K562 (cell line): ENCODE measurements at regions not wholly inside any gene's neighbourhood (a gene's known extent, or its start where the extent isn't known, plus 50 kb on each side); places are given as distances from the start of the nearest gene placed in this dataset.

Source experiments
- ATAC-seq: fragments of 200-7000 bp; cut with Tn5 transposase; 3 replicates; pipeline ENCODE4 v1.9.1; 2020; ENCODE audit warnings: moderate library complexity
- BruUV-seq: library from RNA; stranded (reverse); fragments of 400-500 nt; replicated peaks from 2 replicates; lab custom pipeline; 2021; lab: Mats Ljungman, UMichigan
- CTCF ChIA-PET: fragments of 300-600 bp; formaldehyde crosslinking; extraction: SDS; loops from one replicate; lab custom pipeline; 2021; ENCODE audit warnings: low intra/inter-chr PET ratio; lab: Yijun Ruan, JAX
- POLR2A ChIA-PET: fragments of 300-600, 350-650 bp; sonication (Branson Sonifier 250); formaldehyde crosslinking; extraction: SDS; loops from one replicate; lab custom pipeline; 2021; ENCODE audit warnings: antibody characterized with exemption, inconsistent platforms; lab: Yijun Ruan, JAX
- DNase-seq, 4 experiments: peaks; one replicate each; pipeline versions ENCODE4 v3.0.0 to v3.0.0-alpha.2; 2011 to 2018; ENCODE audit warnings: low spot score in 3 of 4, mixed read lengths in 3 of 4; ENCODE audit errors: extremely low read depth in 1 of 4
- FAIRE-seq: peaks from 2 replicates; lab custom pipeline; 2011; peaks lifted over from hg19 to GRCh38; lab: Jason Lieb, UNC
- H2AFZ ChIP-seq: 2 replicates; pipeline ENCODE4 v1.6.0; 2011; ENCODE audit warnings: low read depth, low read length, control low read depth, inconsistent platforms
- H3K27ac ChIP-seq: fragments of 200-600 bp; 3 replicates; pipeline ENCODE4 v1.8.0; 2011; ENCODE audit warnings: low read depth, mild to moderate bottlenecking, control low read depth, inconsistent platforms, low read length, moderate library complexity, mixed read lengths; ENCODE audit errors: extremely low read depth
- H3K27me3 ChIP-seq, 2 experiments: fragments of 300-600 bp in 1 of 2; 2 replicates in 1 of 2; 3 replicates in 1 of 2; pipeline versions ENCODE4 v1.6.0 to v1.8.0; 2011; ENCODE audit warnings: inconsistent platforms in 2 of 2, low read length in 2 of 2, mild to moderate bottlenecking in 1 of 2, mixed read lengths in 1 of 2, moderate library complexity in 1 of 2; ENCODE audit not compliant: control insufficient read depth in 2 of 2, insufficient read depth in 2 of 2
- H3K36me3 ChIP-seq: fragments of 300-600 bp; 3 replicates; pipeline ENCODE4 v1.8.0; 2011; ENCODE audit warnings: mild to moderate bottlenecking, low read length, inconsistent platforms; ENCODE audit not compliant: control insufficient read depth, insufficient read depth
- H3K4me1 ChIP-seq, 2 experiments: fragments of 200-600 bp in 1 of 2; replicated peaks in 1 of 2; 2 replicates in 1 of 2; 3 replicates in 1 of 2; pipeline versions ENCODE4 v1.5.1 to v1.8.0; 2011; ENCODE audit warnings: inconsistent platforms in 2 of 2, low read length in 2 of 2, mild to moderate bottlenecking in 1 of 2, mixed read lengths in 1 of 2, moderate library complexity in 1 of 2; ENCODE audit not compliant: control insufficient read depth in 2 of 2, insufficient read depth in 2 of 2
- H3K4me2 ChIP-seq: 2 replicates; pipeline ENCODE4 v1.6.1; 2011; ENCODE audit warnings: low read length, control low read depth, inconsistent platforms, mixed read lengths; ENCODE audit not compliant: insufficient read depth
- H3K4me3 ChIP-seq: fragments of 200-600 bp; sonication (generic), shearing (Covaris generic); 2 replicates; pipeline ENCODE4 v1.5.1; 2016; ENCODE audit warnings: control low read depth, inconsistent platforms
- H3K79me2 ChIP-seq: fragments of 200-600 bp; 3 replicates; pipeline ENCODE4 v1.8.0; 2011; ENCODE audit warnings: low read length, inconsistent platforms; ENCODE audit not compliant: control insufficient read depth, insufficient read depth
- H3K9ac ChIP-seq, 2 experiments: 2 replicates each; pipeline versions ENCODE4 v1.6.0 to v1.6.1; 2011; ENCODE audit warnings: low read depth in 2 of 2, low read length in 2 of 2, control low read depth in 1 of 2, inconsistent platforms in 1 of 2, mild to moderate bottlenecking in 1 of 2, mixed read lengths in 1 of 2; ENCODE audit not compliant: insufficient read depth in 1 of 2
- H3K9me1 ChIP-seq: one replicate; pipeline ENCODE4 v1.6.0; 2011; ENCODE audit warnings: inconsistent platforms, mild to moderate bottlenecking, low read length, moderate library complexity; ENCODE audit not compliant: control insufficient read depth, insufficient read depth
- H3K9me3 ChIP-seq: replicated peaks from 2 replicates; pipeline ENCODE4 v1.5.1; 2011; ENCODE audit warnings: low read depth, low read length, inconsistent platforms; ENCODE audit not compliant: control insufficient read depth, insufficient read depth
- H4K20me1 ChIP-seq: replicated peaks from 2 replicates; pipeline ENCODE4 v1.6.1; 2011; ENCODE audit warnings: low read length, inconsistent platforms, mixed read lengths; ENCODE audit not compliant: control insufficient read depth, insufficient read depth
- ATF2 ChIP-seq: sonication (generic); formaldehyde crosslinking; IDR thresholded peaks from 2 replicates; pipeline ENCODE4 v1.8.1; 2022; ENCODE audit warnings: missing genetic modification reagents
- IRF2 ChIP-seq: sonication (generic); formaldehyde crosslinking; IDR thresholded peaks from 2 replicates; pipeline ENCODE4 v1.8.1; 2022; ENCODE audit warnings: mild to moderate bottlenecking, missing genetic modification reagents
- MAX ChIP-seq: sonication (generic); formaldehyde crosslinking; IDR thresholded peaks from 2 replicates; pipeline ENCODE4 v1.9.0; 2022; ENCODE audit warnings: mild to moderate bottlenecking, missing genetic modification reagents
- MED1 ChIP-seq: sonication (generic); formaldehyde crosslinking; IDR thresholded peaks from 2 replicates; pipeline ENCODE4 v1.8.1; 2023; ENCODE audit warnings: missing genetic modification reagents, borderline replicate concordance
- PHB2 ChIP-seq: fragments of 450-650 bp; IDR thresholded peaks from 2 replicates; pipeline ENCODE4 v1.6.1; 2017; ENCODE audit warnings: low read depth
- PTBP1 ChIP-seq: fragments of 200-400 bp; formaldehyde crosslinking; IDR thresholded peaks from 2 replicates; pipeline ENCODE4 v1.6.1; 2017; ENCODE audit warnings: low read depth, low read length
- SLC30A9 ChIP-seq: fragments of 250-450 bp; sonication (Bioruptor Pico); IDR thresholded peaks from 2 replicates; pipeline ENCODE4 v1.8.0; 2022; ENCODE audit warnings: mild to moderate bottlenecking, moderate library complexity
- SOX6 ChIP-seq: fragments of 450-650 bp; IDR thresholded peaks from 2 replicates; pipeline ENCODE4 v1.6.1; 2014; ENCODE audit warnings: mild to moderate bottlenecking
- SP2 ChIP-seq: IDR thresholded peaks from 2 replicates; pipeline ENCODE4 v1.6.1; 2011; ENCODE audit warnings: mild to moderate bottlenecking, low read depth, low read length, moderate library complexity; ENCODE audit not compliant: poor library complexity, severe bottlenecking; ENCODE audit errors: extremely low read depth
- U2AF1 ChIP-seq: fragments of 200-400 bp; formaldehyde crosslinking; optimal IDR thresholded peaks from 2 replicates; pipeline ENCODE3; 2017; ENCODE audit warnings: mild to moderate bottlenecking, low read depth, low read length, moderate library complexity
- ZNF197 ChIP-seq: fragments of 200-800 bp; sonication (Bioruptor generic); IDR thresholded peaks from 2 replicates; pipeline ENCODE4 v1.6.1; 2016; ENCODE audit warnings: low read depth, missing genetic modification characterization, missing compliant biosample characterization
- ZNF696 ChIP-seq: fragments of 250-450 bp; sonication (Bioruptor Pico); conservative IDR thresholded peaks from 2 replicates; pipeline ENCODE4 v1.4.0; 2020; ENCODE audit warnings: mild to moderate bottlenecking, moderate library complexity
- WGBS: fragments of 100-300 bp; shearing (Covaris generic); methylation state at CpG from one replicate; pipeline ENCODE4 v1.1.6; 2016; ENCODE audit warnings: low coverage, mixed read lengths; ENCODE audit not compliant: insufficient coverage; ENCODE audit errors: missing lambda C conversion rate; 5-methylcytosine and 5-hydroxymethylcytosine counted together
- in situ Hi-C: fragments of 300-500 bp; cut with MboI; formaldehyde crosslinking; loops from 4 replicates; pipeline ENCODE4 v1.15.0; 2018; ENCODE audit warnings: inconsistent platforms, mixed read lengths
- intact Hi-C: fragments of 100-400 bp; cut with micrococcal nuclease; formaldehyde crosslinking; loops from 2 replicates; pipeline ENCODE4 v1.14.2; 2022

- Histone ChIP-seq H3K9ac (no peak overlapping the region), H3K4me1 (no peaks in the 10 kb centered on the region), H3K27me3 (no peaks in the 10 kb centered on the region), H2AFZ (no peak overlapping the region), H3K9me1 (no peaks in the 10 kb centered on the region), H3K4me3 (no peak overlapping the region), H4K20me1 (no peaks in the 10 kb centered on the region), H3K27ac (no peak overlapping the region), H3K4me2 (no peak overlapping the region), H3K9me3 (no peaks in the 10 kb centered on the region), H3K36me3 (no peaks in the 10 kb centered on the region), H3K79me2 (no peaks in the 10 kb centered on the region)
- TF ChIP-seq ZNF197 (CRISPR knock-in tag) (no peak), PHB2 (no peak), SP2 (no peak), ATF2 (CRISPR knock-in tag) (no peak), ZNF696 (CRISPR knock-in tag) (no peak), IRF2 (CRISPR knock-in tag) (no peak), SOX6 (no peak), SLC30A9 (CRISPR knock-in tag) (no peak), MAX (CRISPR knock-in tag) (no peak), MED1 (no peak), U2AF1 (no peak), PTBP1 (no peak)
- ATAC-seq (no peak), DNase-seq (no peak), FAIRE-seq (no peak)
- intact Hi-C loops (no loop called here), in situ Hi-C loops (no loop called here)
- no TSS peak for BruUV-seq
- 4% methylated on average over 4 of the region's 4 CpGs for WGBS
- CTCF ChIA-PET: no interaction called here
- POLR2A ChIA-PET: interaction anchor here (0.5 kb wide), 1 partner anchor 1336 kb away, joined by 3 read pairs; no protein-coding TSS in a partner anchor
Measured at GRCh38 chr16:52256310-52257078, 290.4 kb downstream of the TOX3 start.
